ENCODE measurements at regions not wholly inside any gene's neighbourhood (a gene's known extent, or its start where the extent isn't known, plus 50 kb on each side); places are given as distances from the start of the nearest gene placed in this dataset.
"Not testable (repeated sequence)": the region's sequence is repeated elsewhere in the genome, so short reads cannot be mapped to it uniquely, and the experiment has no call there.

- DNase-seq, result not testable (repeated sequence)
Measured at GRCh38 chr6:49274809-49275769, 188.0 kb downstream of the MMUT start.

DNA sequence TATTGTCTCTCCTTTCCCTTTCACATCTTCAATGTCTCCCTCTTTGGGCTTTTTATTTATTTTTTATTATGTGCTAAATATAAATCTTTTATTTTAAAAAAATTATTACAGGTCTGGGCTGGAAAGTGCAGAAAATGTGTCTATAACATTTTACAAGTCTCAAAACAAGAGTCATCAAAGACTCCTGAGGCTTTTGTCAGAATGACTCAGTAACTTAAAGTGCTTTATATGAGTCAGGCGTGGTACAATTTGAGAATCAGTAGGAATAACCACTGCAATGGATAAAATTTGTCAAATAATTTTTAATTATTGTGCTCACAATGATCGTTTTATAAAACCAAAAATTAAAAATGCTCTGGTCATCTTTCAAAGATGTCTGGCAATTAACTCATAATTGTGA is 193.9 kb downstream of the MMUT start:
- DNase-seq, result no peak

DNA sequence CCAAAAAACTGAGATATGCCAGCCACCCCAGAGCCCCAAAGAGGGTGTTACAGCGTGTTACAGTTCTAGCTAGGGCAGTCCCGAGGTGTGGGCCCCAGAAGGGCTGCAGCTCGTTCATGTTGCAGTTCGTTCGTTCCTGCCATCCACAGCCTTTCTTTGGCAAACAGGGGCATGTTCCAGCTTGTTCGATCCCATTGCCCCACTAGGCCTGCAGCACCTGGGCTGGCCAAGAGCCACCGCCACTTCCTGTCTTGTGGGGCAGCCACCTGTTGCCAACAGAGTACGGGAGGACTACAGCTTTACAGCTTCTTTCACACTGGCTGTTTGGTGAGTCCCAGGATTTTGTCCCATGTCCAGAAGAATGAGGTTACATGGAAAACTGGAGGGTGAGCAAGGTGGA is 198.1 kb downstream of the MMUT start:
- no peak for DNase-seq

GRCh38 chr6:49264496-49264895 is 198.6 kb downstream of the MMUT start:
- DNase-seq, result no peak

DNA sequence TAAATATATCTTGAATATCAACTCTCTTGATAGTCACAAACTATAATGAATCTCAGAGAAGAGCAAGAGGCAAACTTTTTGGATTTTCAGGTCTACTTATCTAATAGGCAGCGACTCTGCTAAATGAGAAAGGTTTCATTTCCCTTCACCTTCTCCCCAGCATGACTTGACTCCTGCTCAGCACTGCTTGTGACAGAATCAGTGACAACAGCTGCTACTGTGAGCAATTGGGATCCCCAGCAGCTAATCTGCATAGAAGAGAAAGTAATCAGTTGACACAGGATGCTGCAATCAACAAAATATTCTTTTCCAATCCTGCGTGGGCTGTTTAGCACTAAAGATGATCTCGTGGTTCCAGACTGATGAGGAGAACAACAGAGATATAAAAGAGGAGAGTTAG is 205.5 kb downstream of the MMUT start:
- DNase-seq, result no peak

DNA sequence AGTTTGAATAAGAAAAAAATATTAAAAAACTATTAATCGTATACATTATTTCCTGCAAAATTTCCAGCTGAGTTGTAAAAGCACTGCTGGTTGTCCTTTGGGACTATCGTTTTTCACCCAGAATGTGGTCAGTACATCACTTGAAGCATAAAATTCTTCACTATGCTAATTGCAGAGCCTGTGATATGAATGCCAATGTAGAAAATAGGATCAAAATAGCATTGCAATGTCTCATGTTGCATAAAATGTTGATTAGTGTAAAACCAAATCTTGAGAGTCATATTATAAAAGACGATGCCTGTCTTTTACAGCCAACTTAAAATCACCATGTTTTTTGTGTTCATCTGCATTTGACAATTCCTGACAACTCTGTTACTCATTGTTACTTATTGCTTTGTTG is 207.7 kb downstream of the MMUT start:
- DNase-seq, result no peak

DNA sequence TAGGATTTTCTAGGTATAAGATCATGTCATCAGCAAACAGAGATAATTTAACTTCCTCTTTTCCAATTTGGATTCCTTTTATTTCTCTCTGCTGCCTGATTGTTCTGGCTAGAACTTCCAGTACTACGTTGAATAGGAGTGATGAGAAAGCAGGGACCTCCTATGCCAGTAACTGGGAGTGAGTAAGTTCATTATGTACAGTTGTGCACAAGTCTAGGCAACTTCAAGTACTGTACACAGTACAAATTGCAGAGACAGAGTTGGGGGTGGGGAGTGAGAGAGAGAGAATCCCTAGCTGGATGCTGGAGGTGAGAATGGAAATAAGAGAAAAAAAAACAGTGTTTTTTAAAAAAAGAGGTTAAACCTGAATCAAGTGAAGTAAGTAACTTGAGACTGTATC is 210.2 kb downstream of the MMUT start:
- no peak for DNase-seq

DNA sequence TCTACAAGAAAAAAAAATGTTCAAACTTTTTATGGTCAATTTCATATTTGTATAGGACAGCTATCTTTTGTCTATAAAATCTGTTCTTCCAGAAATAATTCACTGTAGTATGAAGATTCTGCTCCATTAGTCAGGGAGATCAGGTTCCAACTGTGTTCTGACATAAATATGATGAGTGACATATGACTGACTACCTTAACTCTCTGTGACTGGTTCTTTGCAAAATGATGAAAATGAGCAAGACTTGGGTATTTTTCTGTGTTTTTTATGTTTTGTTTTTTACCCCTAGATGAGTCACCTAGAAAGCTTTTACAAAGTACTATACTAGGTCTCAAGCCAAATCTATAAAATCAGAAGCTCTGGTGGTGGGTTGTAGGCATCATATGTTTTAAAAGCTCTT is 229.6 kb downstream of the MMUT start:
- no peak for DNase-seq

GRCh38 chr6:49225471-49225870 is 237.6 kb downstream of the MMUT start:
- no peak for DNase-seq

DNA sequence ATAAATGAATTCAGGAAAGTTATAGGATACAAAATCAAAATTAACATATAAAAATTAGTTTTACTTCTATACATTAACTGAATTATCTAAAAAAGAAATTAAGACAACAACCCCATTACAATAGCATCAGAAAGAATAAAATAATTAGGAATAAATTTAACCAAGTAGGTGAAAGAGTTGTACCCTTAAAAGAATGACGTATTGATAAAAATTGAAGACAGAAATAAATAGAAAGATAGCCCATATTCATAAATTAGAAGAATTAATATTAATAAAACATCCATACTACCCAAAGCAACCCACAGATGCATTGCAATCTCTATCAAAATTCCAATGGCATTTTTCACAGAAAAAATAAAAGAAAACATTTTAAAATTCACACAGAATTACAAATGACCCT is 242.8 kb downstream of the MMUT start:
- no peak for DNase-seq

DNA sequence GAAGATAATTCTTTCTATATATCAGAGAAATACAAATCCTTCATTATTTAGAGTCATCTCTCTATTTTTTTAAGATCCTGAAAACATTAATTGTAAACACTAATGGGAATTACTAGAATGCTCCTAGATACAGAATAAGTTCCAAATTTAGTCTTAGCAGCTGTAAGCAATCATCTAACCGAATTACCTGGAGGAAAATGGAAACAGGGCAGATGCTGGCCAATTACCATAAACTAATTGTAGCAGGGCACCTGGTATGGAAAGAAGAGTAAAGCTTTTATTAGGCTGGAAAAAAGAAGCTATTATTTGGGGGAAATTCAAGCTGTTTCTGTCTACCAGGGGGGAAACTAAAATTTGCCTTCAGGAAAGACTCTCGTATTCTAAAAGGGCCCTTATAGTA is 257.5 kb downstream of the MMUT start:
- DNase-seq, result no peak

GRCh38 chr6:49202924-49203536 is 260.0 kb downstream of the MMUT start:
- DNase-seq, result no peak

DNA sequence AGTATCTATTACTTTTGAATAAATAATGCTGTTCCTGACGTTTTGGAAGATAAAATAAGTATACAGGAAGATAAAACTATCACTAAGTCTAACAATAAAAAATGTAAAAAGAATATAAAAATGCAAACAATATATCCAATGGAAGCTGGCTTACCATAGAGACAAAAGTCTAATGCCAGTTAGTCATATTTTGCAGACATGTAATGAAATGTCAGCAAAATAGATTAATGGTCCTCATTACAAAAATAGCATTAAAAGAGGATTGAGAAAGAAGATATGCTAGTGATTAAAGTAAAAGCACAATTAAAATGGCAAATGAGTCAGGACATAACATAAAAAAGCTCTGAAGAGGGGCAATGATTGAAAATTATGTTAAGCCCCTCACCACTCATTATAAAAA is 265.0 kb downstream of the MMUT start:
- DNase-seq, result no peak

GRCh38 chr6:49162379-49162778 is 300.7 kb downstream of the MMUT start:
- not testable (repeated sequence) for DNase-seq

DNA sequence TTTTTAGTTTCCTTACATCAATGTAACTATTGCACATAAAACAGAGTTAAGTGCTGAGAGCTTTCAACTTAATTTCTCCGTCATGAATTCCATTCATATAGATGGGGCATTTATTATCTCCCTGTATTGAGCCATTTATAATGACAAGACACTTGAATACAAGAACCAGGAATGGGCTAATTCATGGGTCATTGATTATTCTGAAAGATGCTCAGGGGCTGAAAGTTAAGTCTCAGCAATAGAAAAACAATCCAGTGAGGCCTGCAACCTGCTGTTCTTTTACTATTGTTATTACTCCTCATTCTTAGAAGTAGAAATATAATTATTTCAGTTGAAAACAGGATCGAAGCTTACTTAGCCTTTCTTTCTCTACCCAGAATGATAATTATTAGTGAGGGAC is 307.7 kb downstream of the MMUT start:
- DNase-seq, result no peak

DNA sequence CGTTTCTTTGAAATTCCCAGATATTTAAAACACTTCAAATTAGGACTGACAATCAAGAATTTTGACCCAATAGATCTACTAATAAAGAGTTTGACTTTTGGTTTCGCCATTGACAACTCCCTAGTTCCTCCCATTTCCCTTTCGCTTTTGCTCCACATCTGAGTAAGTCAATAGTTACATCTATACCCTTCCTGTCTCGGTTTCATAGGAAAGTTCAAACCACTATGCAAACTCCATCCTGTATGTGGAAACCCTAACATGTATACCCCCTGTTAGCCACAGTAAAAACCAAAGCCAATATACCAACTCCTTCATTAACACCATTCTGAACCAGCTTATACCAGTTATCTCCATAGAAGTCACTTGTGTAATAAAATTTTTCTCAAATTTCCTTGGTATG is 311.1 kb downstream of the MMUT start:
- DNase-seq, result no peak

DNA sequence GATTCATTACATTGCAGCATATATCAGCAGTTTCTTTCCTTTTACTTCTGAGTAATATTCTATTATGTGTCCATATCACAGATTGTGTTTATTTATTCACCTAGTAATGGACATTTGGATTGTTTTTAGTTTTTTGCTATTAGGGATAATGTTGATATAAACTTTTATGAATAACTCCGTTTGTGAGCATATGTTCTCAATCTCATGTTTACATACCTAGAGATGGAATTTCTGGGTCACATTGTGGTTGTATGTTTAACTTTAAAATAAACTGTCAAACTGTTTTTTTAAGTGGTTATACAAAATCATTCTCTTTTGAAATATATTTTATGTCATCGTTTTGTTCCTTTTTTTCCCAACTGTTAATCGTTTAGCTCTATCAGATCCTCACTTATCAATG is 311.6 kb downstream of the MMUT start:
- DNase-seq, result no peak

- DNase-seq, result no peak
Measured at GRCh38 chr6:49151033-49151432, 312.0 kb downstream of the MMUT start.

GRCh38 chr6:49145280-49145679 is 317.8 kb downstream of the MMUT start:
- no peak for DNase-seq

DNA sequence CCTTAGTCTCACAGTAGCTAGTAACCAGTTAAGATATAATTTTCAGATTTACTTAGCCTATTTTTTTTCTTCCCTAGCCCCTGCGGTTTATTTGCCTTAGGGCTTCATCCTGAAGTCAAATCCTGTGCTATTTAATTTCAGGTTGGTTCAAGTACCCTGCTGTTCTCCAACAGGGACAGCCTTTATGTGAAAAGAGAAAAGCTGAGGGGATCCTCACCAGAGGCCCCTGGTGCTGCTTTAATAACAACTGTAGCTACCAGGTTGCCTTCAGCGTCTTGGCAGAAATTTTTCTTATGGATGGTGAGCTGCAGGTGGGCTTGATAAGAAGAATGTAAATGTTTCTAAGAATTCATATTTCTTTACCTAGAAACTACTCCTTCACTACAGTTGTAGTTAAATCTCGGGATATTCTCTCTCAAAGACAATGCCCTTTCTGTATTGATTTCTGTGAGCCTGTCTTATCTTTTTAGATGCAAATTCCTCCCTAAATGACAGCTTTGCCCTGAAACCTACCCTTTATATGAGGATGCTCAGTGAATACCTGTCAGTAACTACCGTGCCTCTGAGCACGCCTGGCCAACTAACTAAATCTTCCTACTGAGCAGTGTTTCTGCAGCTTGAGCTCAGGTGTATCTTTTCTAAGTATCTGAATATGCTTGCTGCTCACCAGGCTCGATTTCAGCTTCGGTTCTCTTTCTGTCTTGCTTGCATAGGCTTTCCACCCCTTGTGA is 320.5 kb downstream of the MMUT start:
- no peak for DNase-seq

DNA sequence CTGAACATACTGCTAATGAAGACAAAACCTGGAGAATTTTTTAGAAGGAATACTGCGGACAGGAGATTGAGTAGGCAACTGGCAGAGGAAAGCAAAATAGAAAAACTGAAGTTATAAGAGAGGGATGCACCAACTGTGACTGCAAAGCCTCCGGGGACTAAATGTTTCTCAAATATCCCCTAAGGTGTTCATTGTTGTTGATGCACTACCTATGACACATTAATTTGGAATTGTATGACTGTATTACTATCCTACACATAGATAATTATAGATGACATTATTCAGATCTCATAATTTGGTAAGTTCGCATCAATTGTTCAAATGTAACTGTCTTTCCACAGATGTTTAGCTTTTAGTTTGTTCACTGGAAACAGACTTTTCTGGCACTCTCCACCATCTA is 341.1 kb downstream of the MMUT start:
- DNase-seq, result no peak

DNA sequence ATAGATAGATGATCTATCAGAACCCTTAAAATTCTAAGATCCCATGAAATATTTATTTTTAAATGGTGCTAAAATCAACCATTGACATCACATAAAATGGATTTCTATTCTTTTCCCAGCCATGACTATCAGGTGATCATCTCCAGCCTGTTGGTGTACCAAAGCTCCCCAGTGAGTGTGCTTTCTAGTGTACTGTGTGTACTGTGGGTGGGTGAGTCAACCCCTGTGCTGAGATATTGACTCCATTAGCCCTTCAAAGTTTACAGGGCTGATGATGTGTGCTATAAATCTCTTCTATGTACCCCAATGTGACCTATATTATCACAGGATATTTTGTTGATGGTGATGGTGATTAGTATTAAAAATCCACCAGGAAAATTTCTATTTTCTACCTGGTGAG is 344.6 kb downstream of the MMUT start:
- no peak for DNase-seq

DNA sequence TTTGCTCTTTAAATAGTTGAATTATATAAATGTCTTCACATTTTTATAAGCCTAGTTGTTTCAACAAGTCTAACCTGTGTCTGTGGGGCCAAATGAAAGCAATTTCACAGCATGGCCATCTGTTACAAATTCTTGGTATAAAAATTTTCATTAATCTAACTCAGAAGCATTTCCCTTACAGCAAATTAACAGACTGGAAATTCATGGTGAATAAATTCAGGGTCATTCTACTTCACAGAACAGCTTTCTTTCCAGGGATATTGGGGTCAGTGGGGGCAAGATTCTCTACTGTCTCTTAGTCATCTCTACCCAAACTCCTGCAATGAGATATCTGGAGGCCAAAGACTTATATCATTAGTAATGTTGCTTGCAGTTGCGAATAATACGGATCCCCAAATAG is 352.1 kb downstream of the MMUT start:
- no peak for DNase-seq

GRCh38 chr6:49097664-49098063 is 365.4 kb downstream of the MMUT start:
- DNase-seq, result not testable (repeated sequence)

Measured in stimulated activated naive CD4-positive, alpha-beta T cell (primary cell).